ENCODE measurements at regions not wholly inside any gene's neighbourhood (a gene's known extent, or its start where the extent isn't known, plus 50 kb on each side); places are given as distances from the start of the nearest gene placed in this dataset.
A peak's percentile ranks its signal among the peaks of the same experiment; 100 is the strongest.

DNA sequence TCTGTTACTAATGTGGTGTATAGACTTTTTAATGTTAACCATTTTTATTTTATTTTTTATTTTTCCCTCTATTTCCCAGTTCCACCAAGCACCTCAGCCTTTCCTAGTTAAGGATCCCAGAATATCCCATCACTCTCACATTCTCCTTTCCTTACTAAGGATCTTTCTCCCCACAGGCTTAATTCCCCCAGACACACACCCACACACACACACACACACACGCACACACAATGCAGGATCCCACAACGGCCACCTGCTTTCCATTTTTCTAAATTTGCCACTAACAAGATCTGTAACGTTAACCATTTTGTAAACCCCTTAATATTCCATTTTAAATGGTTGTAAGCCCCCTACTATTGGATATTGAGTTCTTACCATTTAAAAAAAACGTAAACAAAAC lies 404.1 kb downstream of the ZIC1 start:
- no peak for ATAC-seq
- Histone ChIP-seq H3K4me1 (no peaks in the 10 kb centered on the region), H3K27ac (no peak overlapping the region), H3K9me3 (no peaks in the 10 kb centered on the region), H3K4me3 (no peak overlapping the region), H3K4me2 (no peak overlapping the region)
- ChIA-PET CTCF (no interaction called here), POLR2A (no interaction called here)
- TF ChIP-seq FOSB (CRISPR knock-in tag; IDR thresholded peaks at IDR 0.05), result no peak
- no peak for TF ChIP-seq ZNF302 (CRISPR knock-in tag; IDR thresholded peaks at IDR 0.05)
- TF ChIP-seq HOXB5 (CRISPR knock-in tag; IDR thresholded peaks at IDR 0.05), result no peak
- TF ChIP-seq, protein P1, sequence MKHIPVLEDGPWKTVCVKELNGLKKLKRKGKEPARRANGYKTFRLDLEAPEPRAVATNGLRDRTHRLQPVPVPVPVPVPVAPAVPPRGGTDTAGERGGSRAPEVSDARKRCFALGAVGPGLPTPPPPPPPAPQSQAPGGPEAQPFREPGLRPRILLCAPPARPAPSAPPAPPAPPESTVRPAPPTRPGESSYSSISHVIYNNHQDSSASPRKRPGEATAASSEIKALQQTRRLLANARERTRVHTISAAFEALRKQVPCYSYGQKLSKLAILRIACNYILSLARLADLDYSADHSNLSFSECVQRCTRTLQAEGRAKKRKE (CRISPR knock-in tag; IDR thresholded peaks at IDR 0.05; ENCODE audit: low read depth), result no peak
- no peak for TF ChIP-seq EHMT2 (IDR thresholded peaks at IDR 0.05; ENCODE audit: low read depth)
- TF ChIP-seq ZSCAN20 (CRISPR knock-in tag; IDR thresholded peaks at IDR 0.05), result no peak
- TF ChIP-seq CBX8 (IDR thresholded peaks at IDR 0.05), result no peak
- TF ChIP-seq PHF8 (IDR thresholded peaks at IDR 0.05; ENCODE audit: borderline replicate concordance, low read depth), result no peak
- no peak for TF ChIP-seq MYC (IDR thresholded peaks at IDR 0.05; ENCODE audit: borderline replicate concordance, low read length)
- TF ChIP-seq ELK1 (IDR thresholded peaks at IDR 0.05; ENCODE audit: low read depth, low read length), result no peak
- no peak for TF ChIP-seq GATA3 (IDR thresholded peaks at IDR 0.05; ENCODE audit: borderline replicate concordance)
- no peak for TF ChIP-seq RFX5 (IDR thresholded peaks at IDR 0.05)
- TF ChIP-seq ZFP36 (IDR thresholded peaks at IDR 0.05; ENCODE audit: borderline replicate concordance, partially characterized antibody), result no peak
- no peak for TF ChIP-seq PBX3 (IDR thresholded peaks at IDR 0.05)
- 19% methylated on average over 4 of the region's 4 CpGs for WGBS (ENCODE audit: missing lambda C conversion rate)
- DNase-seq (ENCODE audit: low read depth in 1 of 2, low spot score in 1 of 2), result no peak
- no peak for FAIRE-seq

GRCh38 chr3:147816752-147817151 lies 407.6 kb downstream of the ZIC1 start:
- WGBS (ENCODE audit: missing lambda C conversion rate), result 8% methylated on average over 6 of the region's 6 CpGs
- POLR2A ChIA-PET, result no interaction called here
- CTCF ChIA-PET, result no interaction called here
- DNase-seq (ENCODE audit: low read depth in 1 of 2, low spot score in 1 of 2) (peak in 1 of 2 experiments; percentile 7), FAIRE-seq (no peak), ATAC-seq (no peak)
- Histone ChIP-seq H3K4me1 (no peaks in the 10 kb centered on the region), H3K27ac (no peak overlapping the region), H3K4me2 (no peak overlapping the region), H3K4me3 (no peak overlapping the region), H3K9me3 (no peaks in the 10 kb centered on the region)
- no peak for TF ChIP-seq REST (IDR thresholded peaks at IDR 0.05)
- TF ChIP-seq BHLHE40 (IDR thresholded peaks at IDR 0.05; ENCODE audit: low read depth, low read length), result no peak
- no peak for TF ChIP-seq ZFP36 (IDR thresholded peaks at IDR 0.05; ENCODE audit: borderline replicate concordance, partially characterized antibody)
- no peak for TF ChIP-seq ZNF302 (CRISPR knock-in tag; IDR thresholded peaks at IDR 0.05)
- no peak for TF ChIP-seq RAD21 (conservative IDR thresholded peaks at IDR 0.05 in 1 of 2, IDR thresholded peaks at IDR 0.05 in 1 of 2)
- no peak for TF ChIP-seq BCL3 (IDR thresholded peaks at IDR 0.05)
- no peak for TF ChIP-seq FOSB (CRISPR knock-in tag; IDR thresholded peaks at IDR 0.05)
- TF ChIP-seq HDAC2 (IDR thresholded peaks at IDR 0.05), result no peak
- no peak for TF ChIP-seq RCOR1 (IDR thresholded peaks at IDR 0.05; ENCODE audit: low read depth, low read length)
- TF ChIP-seq E2F6 (IDR thresholded peaks at IDR 0.05; ENCODE audit: borderline replicate concordance, low read depth), result no peak
- no peak for TF ChIP-seq MAFK (IDR thresholded peaks at IDR 0.05; ENCODE audit: partially characterized antibody)
- no peak for TF ChIP-seq TFCP2L1 (CRISPR knock-in tag; IDR thresholded peaks at IDR 0.05)
- TF ChIP-seq FOSL2 (IDR thresholded peaks at IDR 0.05), result no peak
- no peak for TF ChIP-seq FOSL2 (CRISPR knock-in tag; IDR thresholded peaks at IDR 0.05)
- TF ChIP-seq HOXB13 (CRISPR knock-in tag; IDR thresholded peaks at IDR 0.05; ENCODE audit: low read depth), result no peak
